Anterior cingulate cortex (tissue), 58 donors: ENCODE measurements at regions not wholly inside any gene's neighbourhood (a gene's known extent, or its start where the extent isn't known, plus 50 kb on each side); places are given as distances from the start of the nearest gene placed in this dataset.
A peak's percentile ranks its signal among the peaks of the same experiment; 100 is the strongest.

Experiments used
- DNase-seq, 58 donors: peaks; one replicate each; lab custom pipeline; 2025; lab: John Stamatoyannopoulos, UW

DNA sequence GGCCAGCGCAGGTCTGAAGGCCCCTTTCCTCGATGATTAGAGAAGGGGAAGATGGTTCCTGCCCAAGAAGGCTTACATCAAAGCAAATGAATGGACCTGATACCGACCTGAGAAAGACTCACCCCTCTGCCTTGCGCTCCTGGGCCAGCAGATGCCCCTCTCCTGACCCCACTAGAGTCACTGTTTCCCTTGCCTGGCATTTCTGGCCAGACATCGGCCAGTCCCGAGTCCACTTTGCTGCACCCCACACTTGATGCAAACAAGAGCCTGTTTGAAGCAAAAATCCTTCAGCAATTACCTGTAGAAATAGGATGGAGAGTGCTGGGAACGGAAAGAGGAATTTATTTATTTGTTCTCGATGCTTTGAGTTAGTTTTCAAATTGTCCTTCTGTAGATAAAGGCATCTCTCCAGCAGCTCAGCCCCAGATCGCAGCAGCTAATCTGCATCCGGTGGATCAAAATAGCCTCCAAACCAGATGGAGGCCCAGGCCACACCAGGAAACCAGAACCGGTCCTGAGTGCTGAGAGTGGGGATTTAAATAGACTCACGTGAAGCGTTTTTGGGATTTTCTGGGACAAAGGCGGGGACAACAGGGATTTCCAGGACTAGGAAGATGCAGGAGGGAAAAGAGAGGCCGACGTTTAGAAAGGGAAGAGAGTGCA lies 148.6 kb downstream of the TRIM29 start:
- peak in 6 of 58 donors; percentile 6 to 51 (median 22) for DNase-seq

DNA sequence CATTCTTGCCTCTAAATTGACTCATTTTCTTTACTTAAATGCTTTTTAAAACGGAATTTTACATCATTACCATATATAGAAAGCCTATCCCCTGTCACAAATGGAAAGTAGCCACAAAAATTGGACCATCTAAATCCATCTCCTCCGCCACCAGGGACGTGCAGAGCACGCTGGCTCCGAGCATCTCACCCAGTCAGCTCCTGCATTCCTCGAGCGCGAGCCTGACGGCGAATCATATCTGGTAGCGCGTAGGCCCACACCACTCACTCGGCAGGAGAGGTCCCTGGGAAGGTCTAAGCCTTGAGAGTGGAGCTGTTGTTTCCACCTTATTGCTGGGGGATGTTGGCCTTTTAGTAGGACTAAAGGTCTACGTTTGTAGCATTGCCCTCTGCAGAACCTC lies 152.4 kb downstream of the TRIM29 start:
- DNase-seq, result no peak

GRCh38 chr11:119983816-119984215 lies 154.1 kb downstream of the TRIM29 start:
- DNase-seq, result no peak

GRCh38 chr11:119983240-119983732 lies 154.6 kb downstream of the TRIM29 start:
- no peak for DNase-seq

- DNase-seq, result peak in 1 of 58 donors; percentile 32
These were observed 155.2 kb downstream of the TRIM29 start for GRCh38 chr11:119982517-119983239.

DNA sequence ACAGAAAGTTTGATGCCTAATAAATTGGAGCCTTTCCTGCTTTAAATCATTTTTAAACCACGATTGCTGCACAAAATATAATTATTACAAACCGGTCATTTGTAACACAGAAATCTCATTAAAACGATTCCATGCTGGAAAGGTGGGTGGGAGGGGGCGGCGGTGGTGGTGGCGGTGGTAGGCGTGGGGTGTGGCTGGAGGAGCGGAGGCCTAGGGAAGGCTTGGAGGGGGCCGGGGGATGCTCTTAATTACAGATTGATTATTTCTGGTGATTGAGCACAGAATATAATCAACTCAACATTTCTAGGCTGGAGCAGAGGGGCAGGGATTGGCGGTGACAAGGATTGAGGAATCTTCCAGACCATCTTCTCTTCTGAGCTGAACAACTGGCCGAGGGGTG lies 157.5 kb downstream of the TRIM29 start:
- no peak for DNase-seq

DNA sequence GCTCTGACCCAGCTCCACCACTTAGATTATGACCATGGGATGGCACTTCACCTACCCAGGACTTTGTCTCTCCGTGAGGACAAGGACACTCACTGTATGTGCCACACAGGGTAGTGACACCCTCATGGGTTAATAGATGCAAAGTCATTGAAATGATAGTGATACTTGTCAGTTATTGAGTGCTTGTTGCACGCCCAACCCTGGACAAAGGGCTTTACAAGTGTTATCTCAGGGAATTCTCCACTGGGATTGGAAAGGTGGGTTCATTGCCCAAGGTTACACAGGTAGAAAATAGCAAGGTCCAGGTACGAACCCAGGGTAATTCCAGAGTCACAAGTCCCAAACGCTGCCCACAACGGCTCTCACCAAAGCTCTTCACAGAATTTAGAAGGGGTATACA lies 158.2 kb downstream of the TRIM29 start:
- no peak for DNase-seq

DNA sequence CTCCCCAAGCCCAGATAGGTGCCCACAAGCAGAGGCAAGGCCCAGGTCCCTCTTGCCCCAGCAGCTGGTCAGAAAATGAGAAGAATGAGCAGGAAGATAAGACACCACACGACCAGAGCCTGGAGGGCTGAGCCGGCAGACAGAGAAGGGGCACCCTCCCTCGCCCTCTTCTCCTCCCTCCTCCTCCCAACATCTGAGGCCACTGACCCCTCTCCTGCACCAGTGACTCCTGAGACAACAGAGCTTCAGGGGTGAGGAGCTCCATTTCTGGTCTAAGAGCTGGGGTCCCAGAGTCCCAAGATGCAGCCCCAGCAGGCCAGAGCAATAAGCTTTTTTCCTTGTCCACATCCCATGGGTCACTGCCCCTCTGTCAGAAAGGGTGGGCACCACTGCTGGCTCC lies 159.2 kb downstream of the TRIM29 start:
- DNase-seq, result no peak

DNA sequence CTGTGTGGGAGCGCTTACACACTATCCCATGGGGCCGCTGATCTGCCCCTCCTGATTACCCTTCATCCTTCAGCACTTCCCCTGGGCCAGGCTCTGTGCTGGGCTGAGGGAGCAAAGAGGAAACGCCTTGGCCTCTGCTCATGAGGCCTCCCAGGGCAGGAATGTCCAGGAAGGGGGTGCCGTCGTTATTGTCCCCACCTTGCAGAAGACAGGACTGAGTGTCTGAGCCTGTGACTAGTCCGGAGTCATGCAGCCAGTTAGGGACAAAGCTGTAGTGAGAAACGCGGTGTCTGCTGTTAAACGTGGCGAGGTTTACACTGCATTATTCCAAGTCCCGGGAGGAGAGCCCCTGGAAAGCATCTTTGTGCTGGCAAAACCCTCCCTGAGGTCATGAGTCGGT lies 160.0 kb downstream of the TRIM29 start:
- DNase-seq, result peak in 1 of 58 donors; percentile 21

DNA sequence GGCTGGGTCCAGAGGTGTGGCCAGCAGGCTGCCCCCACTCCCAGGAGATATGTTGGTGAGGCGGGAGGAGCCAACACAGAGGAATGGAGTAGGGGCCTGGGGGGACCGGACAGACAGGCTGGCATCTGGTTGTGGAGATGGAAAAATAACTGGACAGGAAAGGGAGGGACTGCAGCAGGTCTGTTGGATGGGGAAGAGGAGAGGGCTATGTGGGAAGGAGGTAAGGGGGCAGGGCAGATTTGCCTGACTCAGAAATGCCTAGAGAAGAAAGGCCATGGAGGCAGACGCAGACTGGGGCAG lies 160.4 kb downstream of the TRIM29 start:
- DNase-seq, result no peak

GRCh38 chr11:119976805-119977560 lies 160.9 kb downstream of the TRIM29 start:
- DNase-seq, result peak in 7 of 58 donors; percentile 28 to 76 (median 58)

DNA sequence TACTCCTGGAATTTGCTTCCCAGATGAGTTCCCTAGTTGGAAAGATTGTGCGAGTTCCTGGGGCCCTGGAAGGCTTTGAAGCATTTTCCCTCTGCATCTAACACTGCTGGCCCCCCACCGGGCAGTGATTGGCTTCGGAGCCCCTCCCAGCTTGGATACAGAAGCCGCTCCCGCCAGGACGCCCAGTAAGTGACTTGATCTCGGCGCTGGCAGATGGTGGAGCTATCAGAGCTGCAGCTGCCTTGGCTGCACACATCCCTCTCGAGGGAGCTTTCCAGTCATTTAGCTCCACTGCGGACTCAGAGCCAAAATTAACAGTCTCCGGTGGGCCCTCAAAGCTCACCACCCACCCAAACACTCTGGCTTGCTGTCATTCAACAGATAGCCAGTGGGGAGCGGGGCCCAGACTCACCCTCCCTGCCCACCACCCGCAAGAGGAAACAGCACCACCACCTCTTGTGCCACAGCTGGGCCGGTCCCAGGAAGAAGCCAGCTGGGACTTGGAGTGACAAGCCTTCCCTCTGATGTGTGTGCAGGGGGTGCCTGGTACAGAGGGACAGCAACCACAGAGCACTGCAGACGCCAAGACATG lies 162.3 kb downstream of the TRIM29 start:
- peak in 52 of 58 donors; percentile 41 to 95 (median 82) for DNase-seq

- DNase-seq, result peak in 25 of 58 donors; percentile 12 to 65 (median 42)
These were observed 163.4 kb downstream of the TRIM29 start for GRCh38 chr11:119974467-119974866.

DNA sequence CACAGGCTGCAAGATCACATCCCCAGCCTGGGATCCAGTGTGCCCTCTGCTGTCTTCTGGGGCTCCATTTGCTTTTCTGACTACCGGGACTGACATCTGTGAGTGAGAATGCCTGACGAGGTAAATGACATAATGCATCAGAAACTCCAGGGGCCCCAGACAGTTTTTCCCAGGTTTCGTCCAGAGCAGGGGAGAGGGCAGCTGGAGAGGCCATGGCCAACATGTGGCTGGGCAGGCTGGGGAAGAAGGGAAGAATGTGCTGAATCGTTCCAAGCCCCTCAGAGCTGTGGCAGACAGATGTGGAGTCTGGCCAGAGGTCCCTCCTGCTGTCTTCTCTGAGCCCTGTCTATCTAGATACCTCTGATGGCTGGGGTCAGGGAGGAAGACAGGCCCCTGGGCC lies 163.9 kb downstream of the TRIM29 start:
- no peak for DNase-seq

- no peak for DNase-seq
These were observed 165.6 kb downstream of the TRIM29 start for GRCh38 chr11:119972281-119972680.

DNA sequence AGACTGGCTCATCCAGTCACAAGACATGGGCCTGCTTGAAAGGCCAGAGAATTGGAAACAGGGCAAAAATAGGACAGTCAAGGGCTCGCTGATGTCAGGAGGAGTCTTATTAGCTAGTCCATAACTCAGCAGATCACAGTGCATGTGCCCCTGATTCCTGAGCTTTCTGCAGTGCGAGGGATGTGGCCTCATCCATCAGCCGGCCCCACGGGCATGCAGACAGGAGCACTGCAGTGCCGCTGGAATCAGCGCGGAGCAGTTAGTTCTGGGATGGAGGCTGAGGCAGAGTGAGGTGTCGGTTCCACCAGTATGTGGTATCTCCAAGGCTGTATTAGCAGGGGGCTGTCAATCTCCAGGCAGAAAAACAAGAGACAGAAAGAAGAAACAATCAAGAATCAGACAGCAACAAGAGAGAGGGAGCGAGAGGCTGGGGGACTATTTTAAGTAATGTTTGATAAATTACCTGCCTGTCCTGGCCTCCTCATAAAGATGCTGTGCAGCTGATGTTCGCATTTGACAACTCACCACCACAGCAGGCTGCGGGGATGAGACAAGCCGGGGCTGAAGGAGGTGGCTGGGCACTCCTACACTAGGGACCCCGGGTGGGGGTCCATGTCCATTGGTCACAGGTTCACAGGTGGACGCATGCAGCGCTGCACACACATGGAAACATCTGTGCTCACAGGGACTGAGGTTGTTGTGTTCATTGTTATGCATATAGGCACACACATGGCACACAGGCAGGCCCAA lies 167.2 kb downstream of the TRIM29 start:
- DNase-seq, result no peak

- no peak for DNase-seq
These were observed 173.5 kb downstream of the TRIM29 start for GRCh38 chr11:119964136-119965025.

- DNase-seq, result no peak
These were observed 180.0 kb downstream of the TRIM29 start for GRCh38 chr11:119957951-119958350.

DNA sequence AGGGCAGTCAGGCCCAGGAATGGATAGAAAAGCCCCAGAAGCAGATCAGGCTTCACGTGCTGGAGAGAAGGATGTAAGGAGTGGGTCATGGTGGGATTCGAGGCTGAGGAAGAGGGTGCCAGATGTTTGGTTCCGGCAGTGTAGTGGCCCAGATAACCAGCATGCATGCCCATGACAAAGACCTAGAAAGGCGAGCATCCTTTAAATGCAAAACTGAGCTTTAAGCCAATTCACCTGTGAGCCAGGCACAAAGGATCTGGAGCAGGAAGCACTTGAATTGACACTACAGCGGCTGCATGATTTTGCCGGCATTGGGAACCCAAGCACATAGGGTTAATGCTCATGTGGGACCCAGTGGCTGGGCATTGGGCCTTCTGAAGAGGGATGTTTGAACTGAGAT lies 185.5 kb downstream of the TRIM29 start:
- no peak for DNase-seq
